HepG2 (cell line): ENCODE measurements at regions not wholly inside any gene's neighbourhood (a gene's known extent, or its start where the extent isn't known, plus 50 kb on each side); places are given as distances from the start of the nearest gene placed in this dataset.

ENCODE experiments used
- FOXM1 ChIP-seq: sonication (generic); formaldehyde crosslinking; IDR thresholded peaks from 2 replicates; pipeline ENCODE4 v1.5.0; 2020; ENCODE audit warnings: missing genetic modification reagents
- MAFF ChIP-seq: IDR thresholded peaks from 2 replicates; pipeline ENCODE4 v1.6.1; 2011; ENCODE audit warnings: low read depth, low read length, improper control_type of control experiment
- TF ChIP-seq, protein P1 (sequence below): sonication (generic); formaldehyde crosslinking; IDR thresholded peaks from 2 replicates; pipeline ENCODE4 v1.4.0; 2020; ENCODE audit warnings: missing genetic modification reagents
- TF ChIP-seq, protein P2 (sequence below): sonication (generic); formaldehyde crosslinking; IDR thresholded peaks from 2 replicates; pipeline ENCODE4 v1.4.0; 2020; ENCODE audit warnings: missing genetic modification reagents, borderline replicate concordance
- TF ChIP-seq, protein P3 (sequence below): sonication (generic); formaldehyde crosslinking; IDR thresholded peaks from 2 replicates; pipeline ENCODE4 v1.5.0; 2020; ENCODE audit warnings: mild to moderate bottlenecking, missing genetic modification reagents, moderate library complexity

DNA sequence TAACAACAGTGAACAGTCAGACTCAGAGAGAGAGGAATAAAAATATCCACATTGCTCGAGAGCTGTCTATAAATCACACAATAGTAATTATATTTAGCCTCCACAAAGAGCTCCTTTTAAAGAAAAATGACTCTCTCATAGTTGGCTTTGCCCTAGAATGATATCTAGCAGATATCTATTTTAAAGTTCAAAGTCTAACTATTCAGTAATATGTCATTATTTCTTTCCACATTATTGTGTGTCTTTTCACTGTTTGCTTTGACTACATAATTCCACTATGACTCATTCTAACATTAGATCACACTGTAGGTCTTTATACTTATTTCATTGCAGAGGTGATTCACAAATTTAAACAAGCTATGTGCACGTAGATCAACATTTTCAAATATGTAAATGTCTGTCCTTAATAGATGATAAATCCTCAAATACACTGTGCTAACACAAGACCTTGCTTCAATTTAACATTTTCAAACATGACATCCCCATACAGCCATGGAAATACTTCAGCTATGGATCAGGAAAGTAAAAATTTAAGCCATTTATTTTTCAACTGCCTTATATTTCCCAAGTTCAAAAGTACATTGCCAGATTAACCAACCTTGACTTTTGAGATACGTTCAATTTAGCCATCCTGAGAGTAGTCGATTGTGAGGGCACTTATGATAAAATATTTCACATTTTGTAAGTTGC lies 99.9 kb upstream of the AKR1E2 start:
- TF ChIP-seq, protein P1, sequence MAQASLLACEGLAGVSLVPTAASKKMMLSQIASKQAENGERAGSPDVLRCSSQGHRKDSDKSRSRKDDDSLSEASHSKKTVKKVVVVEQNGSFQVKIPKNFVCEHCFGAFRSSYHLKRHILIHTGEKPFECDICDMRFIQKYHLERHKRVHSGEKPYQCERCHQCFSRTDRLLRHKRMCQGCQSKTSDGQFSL: no peak
- TF ChIP-seq MAFF (no peak), FOXM1 (CRISPR knock-in tag) (no peak)
- TF ChIP-seq, protein P2, sequence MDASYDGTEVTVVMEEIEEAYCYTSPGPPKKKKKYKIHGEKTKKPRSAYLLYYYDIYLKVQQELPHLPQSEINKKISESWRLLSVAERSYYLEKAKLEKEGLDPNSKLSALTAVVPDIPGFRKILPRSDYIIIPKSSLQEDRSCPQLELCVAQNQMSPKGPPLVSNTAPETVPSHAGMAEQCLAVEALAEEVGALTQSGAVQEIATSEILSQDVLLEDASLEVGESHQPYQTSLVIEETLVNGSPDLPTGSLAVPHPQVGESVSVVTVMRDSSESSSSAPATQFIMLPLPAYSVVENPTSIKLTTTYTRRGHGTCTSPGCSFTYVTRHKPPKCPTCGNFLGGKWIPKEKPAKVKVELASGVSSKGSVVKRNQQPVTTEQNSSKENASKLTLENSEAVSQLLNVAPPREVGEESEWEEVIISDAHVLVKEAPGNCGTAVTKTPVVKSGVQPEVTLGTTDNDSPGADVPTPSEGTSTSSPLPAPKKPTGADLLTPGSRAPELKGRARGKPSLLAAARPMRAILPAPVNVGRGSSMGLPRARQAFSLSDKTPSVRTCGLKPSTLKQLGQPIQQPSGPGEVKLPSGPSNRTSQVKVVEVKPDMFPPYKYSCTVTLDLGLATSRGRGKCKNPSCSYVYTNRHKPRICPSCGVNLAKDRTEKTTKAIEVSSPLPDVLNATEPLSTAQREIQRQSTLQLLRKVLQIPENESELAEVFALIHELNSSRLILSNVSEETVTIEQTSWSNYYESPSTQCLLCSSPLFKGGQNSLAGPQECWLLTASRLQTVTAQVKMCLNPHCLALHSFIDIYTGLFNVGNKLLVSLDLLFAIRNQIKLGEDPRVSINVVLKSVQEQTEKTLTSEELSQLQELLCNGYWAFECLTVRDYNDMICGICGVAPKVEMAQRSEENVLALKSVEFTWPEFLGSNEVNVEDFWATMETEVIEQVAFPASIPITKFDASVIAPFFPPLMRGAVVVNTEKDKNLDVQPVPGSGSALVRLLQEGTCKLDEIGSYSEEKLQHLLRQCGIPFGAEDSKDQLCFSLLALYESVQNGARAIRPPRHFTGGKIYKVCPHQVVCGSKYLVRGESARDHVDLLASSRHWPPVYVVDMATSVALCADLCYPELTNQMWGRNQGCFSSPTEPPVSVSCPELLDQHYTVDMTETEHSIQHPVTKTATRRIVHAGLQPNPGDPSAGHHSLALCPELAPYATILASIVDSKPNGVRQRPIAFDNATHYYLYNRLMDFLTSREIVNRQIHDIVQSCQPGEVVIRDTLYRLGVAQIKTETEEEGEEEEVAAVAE: no peak
- TF ChIP-seq, protein P3, sequence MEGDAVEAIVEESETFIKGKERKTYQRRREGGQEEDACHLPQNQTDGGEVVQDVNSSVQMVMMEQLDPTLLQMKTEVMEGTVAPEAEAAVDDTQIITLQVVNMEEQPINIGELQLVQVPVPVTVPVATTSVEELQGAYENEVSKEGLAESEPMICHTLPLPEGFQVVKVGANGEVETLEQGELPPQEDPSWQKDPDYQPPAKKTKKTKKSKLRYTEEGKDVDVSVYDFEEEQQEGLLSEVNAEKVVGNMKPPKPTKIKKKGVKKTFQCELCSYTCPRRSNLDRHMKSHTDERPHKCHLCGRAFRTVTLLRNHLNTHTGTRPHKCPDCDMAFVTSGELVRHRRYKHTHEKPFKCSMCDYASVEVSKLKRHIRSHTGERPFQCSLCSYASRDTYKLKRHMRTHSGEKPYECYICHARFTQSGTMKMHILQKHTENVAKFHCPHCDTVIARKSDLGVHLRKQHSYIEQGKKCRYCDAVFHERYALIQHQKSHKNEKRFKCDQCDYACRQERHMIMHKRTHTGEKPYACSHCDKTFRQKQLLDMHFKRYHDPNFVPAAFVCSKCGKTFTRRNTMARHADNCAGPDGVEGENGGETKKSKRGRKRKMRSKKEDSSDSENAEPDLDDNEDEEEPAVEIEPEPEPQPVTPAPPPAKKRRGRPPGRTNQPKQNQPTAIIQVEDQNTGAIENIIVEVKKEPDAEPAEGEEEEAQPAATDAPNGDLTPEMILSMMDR: no peak
